A204.1 (cell line): ENCODE measurements at regions not wholly inside any gene's neighbourhood (a gene's known extent, or its start where the extent isn't known, plus 50 kb on each side); places are given as distances from the start of the nearest gene placed in this dataset.

Experiments used
- FAIRE-seq: peaks from 2 replicates; lab custom pipeline; 2012; peaks lifted over from hg19 to GRCh38; lab: Jason Lieb, UNC

DNA sequence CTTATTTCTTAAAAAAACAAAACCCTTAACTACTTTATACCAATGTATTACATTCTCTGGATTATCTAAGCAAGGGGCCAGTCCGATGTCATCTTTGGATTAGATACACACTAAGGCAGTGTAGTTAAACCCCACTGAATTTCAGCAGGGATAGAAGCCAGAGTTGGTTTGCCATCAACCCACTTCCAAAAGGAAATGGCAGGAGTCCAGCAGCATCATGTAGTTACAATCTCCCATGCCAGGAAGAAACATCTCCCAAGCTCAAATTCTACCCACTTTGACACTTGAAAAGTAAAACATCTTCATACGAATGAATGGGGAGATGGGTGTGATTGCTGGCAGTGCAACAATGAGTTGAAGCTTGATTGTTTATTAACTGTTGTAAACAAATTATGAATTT is 203.5 kb upstream of the PLXNC1 start:
- no peak for FAIRE-seq

- no peak for FAIRE-seq
Observed at GRCh38 chr12:93946542-93947150, 201.7 kb upstream of the PLXNC1 start.

DNA sequence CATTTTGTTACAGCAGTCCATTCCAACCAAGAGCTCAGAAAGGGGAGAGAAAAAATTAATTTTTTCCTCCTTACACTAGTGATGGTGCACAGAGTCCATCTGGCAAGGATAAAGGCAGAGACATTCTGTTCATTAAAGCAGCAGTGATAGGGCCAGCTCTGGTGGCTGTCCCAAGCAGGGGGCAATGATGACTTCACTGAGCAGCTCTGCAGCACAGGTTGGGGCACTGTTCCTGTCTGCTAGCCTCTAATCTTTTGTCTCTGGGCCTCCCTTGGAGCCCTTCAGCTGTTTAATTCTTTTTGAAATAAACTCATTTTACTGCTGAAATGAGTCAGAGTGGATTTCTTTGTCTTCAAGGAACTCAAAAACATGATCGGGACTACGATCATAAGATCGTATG is 200.9 kb upstream of the PLXNC1 start:
- no peak for FAIRE-seq

DNA sequence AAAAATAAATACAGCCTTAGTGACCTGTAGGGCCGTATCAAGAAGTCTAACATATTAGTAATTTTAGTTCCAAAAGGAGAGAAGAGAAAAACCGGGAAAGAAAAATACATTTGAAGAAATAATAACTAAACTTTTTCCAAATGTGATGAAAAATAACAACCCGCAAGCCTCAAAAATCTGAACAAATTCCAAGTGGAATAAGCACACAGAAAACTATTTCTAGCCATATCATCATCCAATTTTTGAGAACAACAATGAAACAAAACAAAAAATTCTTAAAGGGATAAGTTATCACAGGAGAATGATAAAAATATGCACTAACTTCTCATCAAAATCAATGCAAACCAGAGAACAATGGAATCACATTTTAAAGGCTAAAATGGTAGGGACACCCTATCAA is 198.1 kb upstream of the PLXNC1 start:
- no peak for FAIRE-seq

DNA sequence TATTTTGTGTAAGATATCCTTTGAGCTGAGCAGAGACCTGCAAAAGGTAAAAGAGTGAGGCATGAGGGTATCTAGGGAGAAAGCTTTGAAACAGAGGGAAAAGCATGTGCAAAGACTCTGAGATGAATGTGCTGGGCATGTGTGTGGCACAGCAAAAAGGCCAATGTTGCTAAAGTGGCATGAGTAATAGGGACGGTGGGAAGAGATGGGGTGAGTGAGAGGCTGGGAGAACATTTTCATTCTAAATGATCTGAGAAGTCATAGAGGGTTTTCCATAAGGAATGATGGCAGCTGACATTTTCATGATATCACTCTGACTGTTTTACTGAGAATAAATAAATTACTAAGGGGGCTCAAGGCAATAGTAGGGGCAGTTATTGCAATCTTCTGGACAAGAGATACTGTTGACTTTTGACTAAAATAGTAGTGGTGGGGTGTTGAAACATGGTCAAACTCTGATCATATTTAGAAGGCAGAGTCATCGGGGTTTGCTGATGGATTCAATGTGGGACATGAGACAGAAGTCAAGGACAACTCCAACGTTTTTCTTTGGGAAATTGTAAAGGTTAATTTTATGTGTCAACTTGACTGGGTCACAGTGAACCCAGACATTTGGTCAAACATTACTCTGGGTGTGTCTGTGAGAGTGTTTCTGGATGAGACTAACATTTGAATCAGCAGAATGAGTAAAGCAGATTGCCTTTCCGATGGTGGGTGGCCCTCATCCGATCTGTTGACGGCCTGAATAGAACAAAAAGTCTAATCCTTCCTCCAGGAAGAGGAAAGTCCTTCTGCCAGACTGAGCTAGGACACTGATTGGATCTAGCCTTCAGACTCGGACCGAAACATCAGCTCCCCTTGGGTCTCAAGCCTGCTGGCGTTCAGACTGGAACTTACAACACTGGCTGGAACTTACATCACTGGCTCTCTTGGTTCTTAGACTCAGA is 193.9 kb upstream of the PLXNC1 start:
- no peak for FAIRE-seq

GRCh38 chr12:93956551-93956950 is 191.8 kb upstream of the PLXNC1 start:
- FAIRE-seq = no peak

- FAIRE-seq = no peak
Observed at GRCh38 chr12:93957168-93957567, 191.2 kb upstream of the PLXNC1 start.

- no peak for FAIRE-seq
Observed at GRCh38 chr12:93957870-93958269, 190.5 kb upstream of the PLXNC1 start.

- FAIRE-seq = no peak
Observed at GRCh38 chr12:93959657-93960056, 188.7 kb upstream of the PLXNC1 start.

GRCh38 chr12:93960521-93960920 is 187.9 kb upstream of the PLXNC1 start:
- no peak for FAIRE-seq

DNA sequence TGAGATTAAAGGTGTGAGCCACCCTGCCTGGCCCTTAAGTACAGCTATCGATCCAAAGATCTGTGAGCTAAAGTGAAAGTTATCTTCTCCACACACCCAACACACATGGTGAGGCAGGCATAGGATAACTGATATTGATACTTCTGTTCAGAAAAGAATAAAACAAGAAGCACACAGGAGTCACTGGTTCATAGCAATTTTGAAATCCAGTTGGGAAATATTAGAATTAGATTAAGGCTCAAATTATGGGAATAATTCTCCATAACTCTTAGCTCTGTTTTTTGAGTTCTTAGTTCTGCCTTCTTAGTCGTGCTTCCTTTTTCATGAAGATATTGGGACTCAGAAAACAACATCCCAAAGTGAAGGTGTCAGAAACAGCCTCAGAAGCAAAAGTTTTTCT is 186.0 kb upstream of the PLXNC1 start:
- FAIRE-seq = no peak

DNA sequence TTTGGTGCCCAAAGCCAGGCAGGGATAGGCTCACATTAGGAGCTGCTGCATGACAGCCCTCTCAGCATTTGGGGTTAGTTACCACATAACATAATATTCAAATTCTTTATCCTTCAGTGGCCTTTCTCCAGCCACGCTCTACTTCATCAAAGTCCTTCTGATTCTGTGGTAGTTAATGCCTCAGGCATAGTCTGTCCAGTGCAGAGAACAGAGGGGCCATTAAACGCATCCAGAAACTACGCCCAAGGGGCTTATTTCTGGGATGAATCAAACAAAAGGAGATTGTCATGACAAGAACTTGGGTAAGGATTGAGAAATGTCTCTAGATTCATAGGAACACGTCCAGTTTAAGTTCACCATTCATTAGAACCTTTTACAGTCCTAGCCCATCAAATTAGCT is 183.4 kb upstream of the PLXNC1 start:
- no peak for FAIRE-seq

DNA sequence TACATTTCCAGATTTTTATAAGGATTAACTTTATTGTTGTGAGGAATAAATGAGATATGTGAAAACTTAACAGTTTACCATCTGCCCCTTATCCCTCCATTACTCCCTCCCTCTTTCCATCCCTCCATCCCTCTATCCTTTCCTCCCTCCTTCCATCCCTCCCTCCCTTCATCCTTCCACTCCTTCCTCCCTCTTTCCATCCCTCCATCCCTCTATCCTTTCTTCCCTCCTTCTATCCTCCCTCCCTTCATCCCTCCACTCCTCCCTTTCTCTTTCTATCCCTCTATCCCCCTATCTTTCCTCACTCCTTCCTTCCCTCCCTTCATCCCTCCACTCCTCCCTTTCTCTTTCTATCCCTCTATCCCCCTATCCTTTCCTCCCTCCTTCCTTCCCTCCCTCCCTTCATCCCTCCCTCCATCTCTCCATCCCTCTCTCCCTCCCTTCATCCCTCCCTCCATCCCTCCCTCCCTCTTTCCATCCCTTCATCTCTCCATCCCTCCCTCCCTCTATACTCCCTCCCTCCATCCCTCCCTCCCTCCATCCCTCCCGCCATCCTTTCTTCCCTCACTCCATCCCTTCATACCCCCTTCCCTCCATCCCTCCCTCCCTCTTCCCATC is 181.8 kb upstream of the PLXNC1 start:
- FAIRE-seq = no peak

DNA sequence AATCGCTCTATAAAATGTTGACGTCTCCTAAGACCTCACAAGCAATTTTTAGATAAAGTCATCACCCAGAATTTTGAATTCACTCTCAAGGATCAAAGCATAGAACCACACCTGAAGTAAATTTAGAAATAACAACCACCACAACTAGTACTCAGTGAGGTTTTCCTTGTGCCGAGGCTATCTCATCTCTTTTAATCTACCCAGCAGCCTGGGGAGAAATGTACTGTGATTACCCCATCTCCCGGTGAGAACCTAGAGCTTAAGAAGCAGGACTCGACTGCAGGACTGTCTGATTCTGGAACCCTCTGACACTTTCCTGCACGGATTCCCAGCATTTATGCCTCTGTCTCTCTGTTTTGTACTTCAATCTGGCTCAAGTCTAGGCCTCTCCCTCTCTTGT is 180.9 kb upstream of the PLXNC1 start:
- no peak for FAIRE-seq

GRCh38 chr12:93968536-93969285 is 179.7 kb upstream of the PLXNC1 start:
- no peak for FAIRE-seq

DNA sequence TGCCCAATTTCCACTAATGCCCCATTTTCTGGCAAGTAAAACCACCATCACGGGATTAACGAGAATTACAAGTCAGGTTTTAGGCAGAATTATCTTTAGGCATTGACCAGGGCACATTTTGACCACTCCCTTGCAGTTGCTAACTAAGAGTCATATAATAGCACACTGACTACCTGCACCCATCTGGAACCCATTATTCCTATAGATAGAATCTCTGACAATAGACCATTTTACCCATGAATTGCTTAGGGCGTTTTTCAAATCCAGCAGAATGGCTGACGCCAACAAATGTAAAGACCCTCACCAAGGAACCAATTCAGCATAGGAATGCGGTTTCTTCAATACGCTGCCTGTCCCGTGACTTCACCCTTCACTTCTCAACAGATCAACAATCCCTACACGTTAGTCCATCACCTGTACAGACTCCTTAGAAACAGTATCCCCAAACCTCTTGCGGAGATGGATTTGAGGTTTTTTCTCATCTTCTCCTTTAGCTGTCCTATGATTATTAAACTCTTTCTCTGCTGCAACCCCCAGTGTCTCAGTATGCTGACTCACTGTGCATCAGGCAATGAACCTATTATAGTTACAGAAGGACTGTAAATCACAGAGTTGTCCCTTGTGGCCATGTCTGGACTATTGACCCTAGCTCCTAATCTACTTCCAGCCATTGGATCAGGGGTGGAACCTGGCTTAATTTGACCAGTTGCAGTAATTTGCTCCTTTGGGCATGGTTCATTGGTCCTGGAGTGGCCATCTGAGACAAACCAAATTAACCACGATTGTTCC is 177.3 kb upstream of the PLXNC1 start:
- FAIRE-seq = no peak

DNA sequence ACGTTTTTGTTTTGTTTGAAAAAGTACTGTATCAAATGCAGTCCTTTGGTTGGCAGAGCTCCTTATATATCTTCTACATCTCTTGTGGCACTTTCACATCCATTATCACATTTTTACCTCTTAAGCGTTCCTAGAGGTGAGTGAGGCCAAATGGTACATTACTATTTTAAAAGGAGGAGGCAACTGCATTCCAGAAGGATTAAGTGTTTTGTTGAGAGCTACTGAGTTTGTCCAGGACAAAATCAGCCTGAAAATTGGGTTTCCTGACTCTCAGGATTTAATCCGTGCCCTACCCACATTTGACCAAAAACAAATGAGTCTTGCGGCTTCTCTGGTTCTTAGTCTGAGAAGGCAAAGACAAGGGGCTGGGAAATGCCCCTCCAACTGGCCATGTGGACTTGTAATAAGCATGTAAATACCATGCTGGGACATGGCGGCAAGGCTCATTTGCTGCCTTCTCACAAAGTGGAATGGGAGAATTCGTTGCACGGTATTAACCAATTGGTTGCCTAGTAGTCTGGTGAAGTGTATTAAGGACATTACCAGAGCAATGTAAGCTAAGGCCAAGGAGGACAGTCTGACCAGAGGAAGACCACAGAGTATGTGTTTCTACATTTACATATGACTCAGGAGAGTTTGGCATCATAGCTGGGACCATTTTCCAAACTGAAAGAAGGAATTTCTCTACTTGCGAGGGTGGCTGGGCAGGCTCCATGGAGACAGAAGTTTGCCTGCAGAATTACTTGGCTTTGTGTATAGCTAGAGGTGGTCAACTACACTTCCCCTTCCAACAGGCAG is 175.8 kb upstream of the PLXNC1 start:
- no peak for FAIRE-seq

GRCh38 chr12:93974252-93974651 is 174.1 kb upstream of the PLXNC1 start:
- FAIRE-seq = no peak

GRCh38 chr12:93976024-93976423 is 172.4 kb upstream of the PLXNC1 start:
- no peak for FAIRE-seq

DNA sequence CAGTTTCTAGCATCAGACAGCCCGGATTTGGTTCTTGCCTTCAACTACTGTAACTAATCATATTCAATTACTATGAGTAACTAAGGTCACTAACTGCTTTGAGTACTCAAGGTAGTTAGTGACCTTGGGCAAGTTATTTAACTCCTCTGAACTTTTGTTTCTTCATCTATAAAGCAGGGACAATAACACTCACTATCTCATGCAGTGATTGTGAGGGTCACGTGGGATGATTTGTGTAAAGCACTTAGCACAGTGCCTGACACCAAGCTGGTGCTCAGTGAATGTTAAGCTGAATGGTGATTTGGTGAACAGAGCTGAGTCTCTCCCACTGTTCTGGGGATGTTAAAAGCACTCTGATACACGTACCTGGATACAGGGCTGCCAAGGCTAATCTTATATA is 171.3 kb upstream of the PLXNC1 start:
- FAIRE-seq = no peak

GRCh38 chr12:93978553-93978952 is 169.8 kb upstream of the PLXNC1 start:
- no peak for FAIRE-seq
